IMR-90 (cell line): ENCODE measurements at regions not wholly inside any gene's neighbourhood (a gene's known extent, or its start where the extent isn't known, plus 50 kb on each side); places are given as distances from the start of the nearest gene placed in this dataset.

Experiments
- ATAC-seq: fragments of 200-7000 bp; cut with Tn5 transposase; 2 replicates; pipeline ENCODE4 v1.9.1; 2020; ENCODE audit warnings: low read depth, mild to moderate bottlenecking, moderate library complexity
- BruUV-seq: library from RNA; stranded (reverse); fragments of 400-500 nt; replicated peaks from 2 replicates; lab custom pipeline; 2021; lab: Mats Ljungman, UMichigan
- CTCF ChIA-PET: fragments of 300-600 bp; formaldehyde crosslinking; extraction: SDS; loops from one replicate; lab custom pipeline; 2021; ENCODE audit warnings: antibody characterized with exemption; lab: Yijun Ruan, JAX
- POLR2A ChIA-PET: fragments of 300-600 bp; sonication (Branson Sonifier 250); formaldehyde crosslinking; loops from one replicate; lab custom pipeline; 2022; ENCODE audit warnings: antibody characterized with exemption; ENCODE audit not compliant: unreplicated experiment; lab: Charles Lee
- DNase-seq: peaks from one replicate; pipeline ENCODE4 v3.0.0; 2013
- H2AFZ ChIP-seq: replicated peaks from 2 replicates; pipeline ENCODE3; 2013; ENCODE audit warnings: low read length, mild to moderate bottlenecking; ENCODE audit not compliant: poor library complexity
- H2AK5ac ChIP-seq: 2 replicates; pipeline ENCODE4 v1.6.1; 2013; ENCODE audit warnings: low read depth, low read length, inconsistent platforms
- H2AK9ac ChIP-seq: replicated peaks from 2 replicates; pipeline ENCODE3; 2013; ENCODE audit warnings: mild to moderate bottlenecking, low read depth, low read length, moderate library complexity; ENCODE audit not compliant: poor library complexity
- H2BK120ac ChIP-seq: 2 replicates; pipeline ENCODE4 v1.6.1; 2013; ENCODE audit warnings: low read depth, low read length, inconsistent platforms
- H2BK15ac ChIP-seq: 3 replicates; pipeline ENCODE4 v1.6.1; 2013; ENCODE audit warnings: low read depth, low read length, inconsistent platforms
- H2BK20ac ChIP-seq: 2 replicates; pipeline ENCODE4 v1.6.1; 2013; ENCODE audit warnings: low read depth, mild to moderate bottlenecking, inconsistent platforms, low read length, moderate library complexity
- H2BK5ac ChIP-seq: 2 replicates; pipeline ENCODE4 v1.6.1; 2013; ENCODE audit warnings: mild to moderate bottlenecking, low read depth, low read length, inconsistent platforms; ENCODE audit not compliant: poor library complexity, severe bottlenecking
- H3K14ac ChIP-seq: replicated peaks from 2 replicates; pipeline ENCODE4 v1.6.1; 2013; ENCODE audit warnings: low read depth, low read length, inconsistent platforms
- H3K18ac ChIP-seq: 2 replicates; pipeline ENCODE4 v1.6.1; 2013; ENCODE audit warnings: low read depth, low read length, control low read depth
- H3K23ac ChIP-seq: 2 replicates; pipeline ENCODE4 v1.6.1; 2013; ENCODE audit warnings: low read depth, low read length, inconsistent platforms
- H3K27ac ChIP-seq: 2 replicates; pipeline ENCODE4 v1.5.1; 2013; ENCODE audit warnings: mild to moderate bottlenecking, control low read depth, low read length; ENCODE audit not compliant: insufficient read depth
- H3K27me3 ChIP-seq: 2 replicates; pipeline ENCODE4 v1.6.1; 2013; ENCODE audit warnings: low read length; ENCODE audit not compliant: control insufficient read depth, insufficient read depth
- H3K36me3 ChIP-seq: 2 replicates; pipeline ENCODE4 v1.6.1; 2013; ENCODE audit warnings: low read length, mixed read lengths; ENCODE audit not compliant: control insufficient read depth, insufficient read depth
- H3K4ac ChIP-seq: 2 replicates; pipeline ENCODE4 v1.6.1; 2013; ENCODE audit warnings: low read depth, low read length, inconsistent platforms
- H3K4me1 ChIP-seq: 2 replicates; pipeline ENCODE4 v1.6.1; 2013; ENCODE audit warnings: low read length, mixed read lengths; ENCODE audit not compliant: control insufficient read depth, insufficient read depth
- H3K4me2 ChIP-seq: 2 replicates; pipeline ENCODE4 v1.6.1; 2013; ENCODE audit warnings: low read depth, mild to moderate bottlenecking, control low read depth, low read length, moderate library complexity
- H3K4me3 ChIP-seq: 2 replicates; pipeline ENCODE4 v1.5.1; 2013; ENCODE audit warnings: low read depth, mild to moderate bottlenecking, control low read depth, low read length, moderate library complexity; ENCODE audit not compliant: insufficient read depth
- H3K56ac ChIP-seq: 2 replicates; pipeline ENCODE4 v1.6.1; 2013; ENCODE audit warnings: low read length, inconsistent platforms; ENCODE audit not compliant: insufficient read depth; ENCODE audit errors: extremely low read depth
- H3K79me1 ChIP-seq, 2 experiments: 2 replicates each; pipeline ENCODE4 v1.6.1; 2013; ENCODE audit warnings: low read length in 2 of 2, inconsistent platforms in 1 of 2, low read depth in 1 of 2
- H3K9ac ChIP-seq: 2 replicates; pipeline ENCODE4 v1.6.1; 2013; ENCODE audit warnings: low read depth, low read length, control low read depth
- H3K9me1 ChIP-seq: 2 replicates; pipeline ENCODE4 v1.6.1; 2013; ENCODE audit warnings: low read length, inconsistent platforms; ENCODE audit not compliant: insufficient read depth
- H3K9me3 ChIP-seq: 2 replicates; pipeline ENCODE4 v1.6.1; 2013; ENCODE audit warnings: low read length; ENCODE audit not compliant: control insufficient read depth, insufficient read depth
- H4K20me1 ChIP-seq: 2 replicates; pipeline ENCODE4 v1.6.1; 2013; ENCODE audit warnings: low read length, inconsistent platforms; ENCODE audit not compliant: insufficient read depth
- H4K5ac ChIP-seq: 2 replicates; pipeline ENCODE4 v1.6.1; 2013; ENCODE audit warnings: mild to moderate bottlenecking, low read depth, low read length, control low read depth
- H4K8ac ChIP-seq, 2 experiments: 2 replicates each; pipeline ENCODE4 v1.6.1; 2013; ENCODE audit warnings: low read depth in 2 of 2, low read length in 2 of 2, control low read depth in 1 of 2, inconsistent platforms in 1 of 2
- H4K91ac ChIP-seq: 2 replicates; pipeline ENCODE4 v1.6.1; 2013; ENCODE audit warnings: low read depth, low read length, inconsistent platforms; ENCODE audit not compliant: insufficient read depth
- CEBPB ChIP-seq: IDR thresholded peaks from 2 replicates; pipeline ENCODE4 v1.6.1; 2012; ENCODE audit warnings: low read depth, low read length, improper control_type of control experiment
- RAD21 ChIP-seq: IDR thresholded peaks from 2 replicates; pipeline ENCODE4 v1.6.1; 2012; ENCODE audit warnings: low read length, improper control_type of control experiment
- WGBS, 2 experiments: methylation state at CpG; one replicate each; pipeline versions ENCODE4 v1.1.5 to v1.1.7; 2013; ENCODE audit warnings: missing lambda C conversion rate in 2 of 2; ENCODE audit not compliant: insufficient read length in 1 of 2; ENCODE audit errors: extremely low coverage in 2 of 2; 5-methylcytosine and 5-hydroxymethylcytosine counted together
- dilution Hi-C: fragments of 300-500 bp; cut with HindIII; formaldehyde crosslinking; loops from one replicate; pipeline ENCODE4 v1.14.3; 2018; ENCODE audit warnings: low sequenced_read_pairs; ENCODE audit not compliant: unreplicated experiment
- in situ Hi-C: fragments of 300-500 bp; cut with MboI; formaldehyde crosslinking; loops from 3 replicates; pipeline ENCODE4 v1.14.3; 2019; ENCODE audit warnings: low sequenced_read_pairs, inconsistent platforms, mixed read lengths
- intact Hi-C: fragments of 100-400 bp; cut with micrococcal nuclease; formaldehyde crosslinking; loops from 2 replicates; pipeline ENCODE4 v1.10.0; 2022
- TF ChIP-seq, protein P1 (sequence below): fragments of 150-350 bp; IDR thresholded peaks from 2 replicates; pipeline ENCODE4 v1.6.1; 2017; ENCODE audit warnings: mild to moderate bottlenecking, antibody characterized with exemption, low read length, low read depth
- TF ChIP-seq, protein P2 (sequence below): conservative IDR thresholded peaks from 2 replicates; pipeline ENCODE4 v1.5.1; 2012; ENCODE audit warnings: mild to moderate bottlenecking, low read depth, low read length, improper control_type of control experiment

DNA sequence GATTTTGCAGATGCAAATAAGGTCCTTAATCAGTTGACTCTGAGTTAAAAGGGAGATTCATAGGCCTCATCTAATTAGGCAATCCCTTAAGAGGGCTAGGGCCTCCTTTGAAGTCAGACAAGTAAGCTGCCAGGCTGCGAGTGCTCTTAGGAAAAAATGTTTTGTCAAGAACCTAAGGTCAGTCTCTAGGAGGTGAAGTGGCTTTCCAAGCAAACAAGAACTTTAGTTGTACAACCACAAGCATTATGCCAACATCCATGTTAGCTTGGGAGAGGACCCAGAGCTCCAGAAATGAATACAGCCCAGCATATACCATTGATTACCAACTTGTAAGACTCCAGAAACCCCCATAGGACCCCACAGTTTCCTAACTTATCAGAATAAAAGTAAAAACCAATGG is 1366.2 kb downstream of the PLA2G4A start:
- H3K4me3 ChIP-seq: no peak overlapping the region
- no peaks in the 10 kb centered on the region for H3K36me3 ChIP-seq
- no peaks in the 10 kb centered on the region for H3K4me1 ChIP-seq
- no peaks in the 10 kb centered on the region for H3K27me3 ChIP-seq
- no CpG with 5 or more reads among the region's 1 CpG for WGBS, 2 experiments
- CTCF ChIA-PET: interaction anchor here (0.6 kb wide), 1 partner anchor 228 kb away, joined by 3 read pairs; no protein-coding TSS in a partner anchor
- H2AK5ac ChIP-seq: no peak overlapping the region
- H2AK9ac ChIP-seq: no peak overlapping the region
- no peak overlapping the region for H3K4me2 ChIP-seq
- H3K18ac ChIP-seq: no peak overlapping the region
- in situ Hi-C loops: no loop called here
- H3K27ac ChIP-seq: no peak overlapping the region
- intact Hi-C loops: no loop called here
- H3K4ac ChIP-seq: no peak overlapping the region
- no peak overlapping the region for H2BK120ac ChIP-seq
- no peaks in the 10 kb centered on the region for H3K9me1 ChIP-seq
- no peak overlapping the region for H4K5ac ChIP-seq
- H4K8ac ChIP-seq: no peak overlapping the region
- H2BK20ac ChIP-seq: no peak overlapping the region
- H3K23ac ChIP-seq: no peak overlapping the region
- TF ChIP-seq RAD21 (no peak), CEBPB (no peak)
- TF ChIP-seq, protein P1, sequence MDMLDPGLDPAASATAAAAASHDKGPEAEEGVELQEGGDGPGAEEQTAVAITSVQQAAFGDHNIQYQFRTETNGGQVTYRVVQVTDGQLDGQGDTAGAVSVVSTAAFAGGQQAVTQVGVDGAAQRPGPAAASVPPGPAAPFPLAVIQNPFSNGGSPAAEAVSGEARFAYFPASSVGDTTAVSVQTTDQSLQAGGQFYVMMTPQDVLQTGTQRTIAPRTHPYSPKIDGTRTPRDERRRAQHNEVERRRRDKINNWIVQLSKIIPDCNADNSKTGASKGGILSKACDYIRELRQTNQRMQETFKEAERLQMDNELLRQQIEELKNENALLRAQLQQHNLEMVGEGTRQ: no peak
- TF ChIP-seq, protein P2, sequence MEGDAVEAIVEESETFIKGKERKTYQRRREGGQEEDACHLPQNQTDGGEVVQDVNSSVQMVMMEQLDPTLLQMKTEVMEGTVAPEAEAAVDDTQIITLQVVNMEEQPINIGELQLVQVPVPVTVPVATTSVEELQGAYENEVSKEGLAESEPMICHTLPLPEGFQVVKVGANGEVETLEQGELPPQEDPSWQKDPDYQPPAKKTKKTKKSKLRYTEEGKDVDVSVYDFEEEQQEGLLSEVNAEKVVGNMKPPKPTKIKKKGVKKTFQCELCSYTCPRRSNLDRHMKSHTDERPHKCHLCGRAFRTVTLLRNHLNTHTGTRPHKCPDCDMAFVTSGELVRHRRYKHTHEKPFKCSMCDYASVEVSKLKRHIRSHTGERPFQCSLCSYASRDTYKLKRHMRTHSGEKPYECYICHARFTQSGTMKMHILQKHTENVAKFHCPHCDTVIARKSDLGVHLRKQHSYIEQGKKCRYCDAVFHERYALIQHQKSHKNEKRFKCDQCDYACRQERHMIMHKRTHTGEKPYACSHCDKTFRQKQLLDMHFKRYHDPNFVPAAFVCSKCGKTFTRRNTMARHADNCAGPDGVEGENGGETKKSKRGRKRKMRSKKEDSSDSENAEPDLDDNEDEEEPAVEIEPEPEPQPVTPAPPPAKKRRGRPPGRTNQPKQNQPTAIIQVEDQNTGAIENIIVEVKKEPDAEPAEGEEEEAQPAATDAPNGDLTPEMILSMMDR: no peak
- no TSS peak for BruUV-seq
- no peak overlapping the region for H3K9ac ChIP-seq
- dilution Hi-C loops: no loop called here
- H2BK5ac ChIP-seq: no peak overlapping the region
- H2AFZ ChIP-seq: no peak overlapping the region
- no peak overlapping the region for H2BK15ac ChIP-seq
- no peak overlapping the region for H3K56ac ChIP-seq
- DNase-seq (no peak), ATAC-seq (no peak)
- no peak overlapping the region for H4K91ac ChIP-seq
- H3K79me1 ChIP-seq: no peaks in the 10 kb centered on the region
- H3K9me3 ChIP-seq: no peaks in the 10 kb centered on the region
- POLR2A ChIA-PET: no interaction called here
- H3K14ac ChIP-seq: no peak overlapping the region
- no peaks in the 10 kb centered on the region for H4K20me1 ChIP-seq
